MM.1S (cell line): ENCODE measurements at regions not wholly inside any gene's neighbourhood (a gene's known extent, or its start where the extent isn't known, plus 50 kb on each side); places are given as distances from the start of the nearest gene placed in this dataset.

ENCODE experiments used
- DNase-seq: peaks from one replicate; pipeline ENCODE4 v3.0.0-alpha.2; 2015
- H2AFZ ChIP-seq: fragments of 300-600 bp; sonication (generic); 2 replicates; pipeline ENCODE4 v1.6.0; 2016; ENCODE audit warnings: antibody characterized with exemption, low read length
- H3F3A ChIP-seq: fragments of 300-600 bp; sonication (generic); 2 replicates; pipeline ENCODE4 v1.6.1; 2016; ENCODE audit warnings: mild to moderate bottlenecking, antibody characterized with exemption, low read length, moderate library complexity, mixed read lengths; ENCODE audit not compliant: insufficient read depth
- H3K27ac ChIP-seq: fragments of 300-600 bp; sonication (generic); 2 replicates; pipeline ENCODE4 v1.5.1; 2016; ENCODE audit warnings: mild to moderate bottlenecking, low read length
- H3K27me3 ChIP-seq: fragments of 300-600 bp; sonication (generic); replicated peaks from 2 replicates; pipeline ENCODE4 v1.6.0; 2016; ENCODE audit warnings: low read length; ENCODE audit not compliant: insufficient read depth
- H3K36me3 ChIP-seq: fragments of 300-600 bp; sonication (generic); replicated peaks from 2 replicates; pipeline ENCODE4 v1.6.1; 2016; ENCODE audit warnings: mild to moderate bottlenecking, low read length, mixed read lengths; ENCODE audit not compliant: insufficient read depth
- H3K4me1 ChIP-seq: fragments of 300-600 bp; sonication (generic); 2 replicates; pipeline ENCODE4 v1.6.1; 2016; ENCODE audit warnings: low read length, mixed read lengths
- H3K4me2 ChIP-seq: fragments of 300-600 bp; sonication (generic); 2 replicates; pipeline ENCODE4 v1.6.0; 2016; ENCODE audit warnings: low read depth, low read length
- H3K4me3 ChIP-seq: fragments of 300-600 bp; sonication (generic); 2 replicates; pipeline ENCODE4 v1.5.1; 2016; ENCODE audit warnings: low read length, mixed read lengths
- H3K79me2 ChIP-seq: fragments of 300-600 bp; sonication (generic); 2 replicates; pipeline ENCODE4 v1.6.1; 2016; ENCODE audit warnings: mixed run types, low read length, mixed read lengths
- H3K9ac ChIP-seq: fragments of 300-600 bp; sonication (generic); 2 replicates; pipeline ENCODE4 v1.6.1; 2016; ENCODE audit warnings: low read length, mixed read lengths
- H3K9me2 ChIP-seq: fragments of 300-600 bp; sonication (generic); replicated peaks from 2 replicates; pipeline ENCODE4 v1.6.1; 2016; ENCODE audit warnings: mild to moderate bottlenecking, low read length, mixed read lengths; ENCODE audit not compliant: insufficient read depth
- H3K9me3 ChIP-seq: fragments of 300-600 bp; sonication (generic); replicated peaks from 2 replicates; pipeline ENCODE4 v1.6.1; 2016; ENCODE audit warnings: mild to moderate bottlenecking, low read length, mixed read lengths; ENCODE audit not compliant: insufficient read depth
- H4K20me1 ChIP-seq: fragments of 300-600 bp; sonication (generic); 2 replicates; pipeline ENCODE4 v1.6.1; 2016; ENCODE audit warnings: mild to moderate bottlenecking, low read length, moderate library complexity, mixed read lengths; ENCODE audit not compliant: insufficient read depth
- CTCF ChIP-seq: fragments of 300-600 bp; sonication (generic); IDR thresholded peaks from 2 replicates; pipeline ENCODE4 v1.5.1; 2016; ENCODE audit warnings: antibody characterized with exemption, low read length, mixed read lengths
- EZH2 ChIP-seq: fragments of 300-600 bp; sonication (generic); optimal IDR thresholded peaks from 2 replicates; pipeline ENCODE3; 2017; ENCODE audit warnings: low read depth, mild to moderate bottlenecking, antibody characterized with exemption, low read length, mixed read lengths
- EZH2phosphoT487 ChIP-seq: fragments of 300-600 bp; sonication (generic); IDR thresholded peaks from 2 replicates; pipeline ENCODE4 v1.6.1; 2018; ENCODE audit warnings: antibody characterized with exemption, low read length

- TF ChIP-seq CTCF (no peak), EZH2 (no peak), EZH2phosphoT487 (no peak)
- Histone ChIP-seq H3K4me3 (no peak overlapping the region), H3F3A (no peaks in the 10 kb centered on the region), H3K79me2 (no peaks in the 10 kb centered on the region), H2AFZ (no peak overlapping the region), H3K36me3 (no peaks in the 10 kb centered on the region), H3K9ac (no peak overlapping the region), H4K20me1 (no peaks in the 10 kb centered on the region), H3K27ac (no peak overlapping the region), H3K9me2 (no peaks in the 10 kb centered on the region), H3K27me3 (no peaks in the 10 kb centered on the region), H3K4me1 (no peaks in the 10 kb centered on the region), H3K9me3 (no peaks in the 10 kb centered on the region), H3K4me2 (no peak overlapping the region)
- DNase-seq: no peak
These were observed 359.5 kb downstream of the HACE1 start for GRCh38 chr6:104500265-104500664.

- H3K27ac ChIP-seq: no peak overlapping the region
- DNase-seq: no peak
- no peak for TF ChIP-seq EZH2
- TF ChIP-seq EZH2phosphoT487: no peak
- no peak for TF ChIP-seq CTCF
- H3K9me2 ChIP-seq: no peaks in the 10 kb centered on the region
- H3F3A ChIP-seq: no peaks in the 10 kb centered on the region
- H3K4me1 ChIP-seq: no peaks in the 10 kb centered on the region
- H3K79me2 ChIP-seq: no peaks in the 10 kb centered on the region
- no peak overlapping the region for H3K4me3 ChIP-seq
- H3K4me2 ChIP-seq: no peak overlapping the region
- no peaks in the 10 kb centered on the region for H3K9me3 ChIP-seq
- H3K36me3 ChIP-seq: no peaks in the 10 kb centered on the region
- H3K27me3 ChIP-seq: no peaks in the 10 kb centered on the region
- no peak overlapping the region for H3K9ac ChIP-seq
- no peak overlapping the region for H2AFZ ChIP-seq
- H4K20me1 ChIP-seq: no peaks in the 10 kb centered on the region
These were observed 373.7 kb downstream of the HACE1 start for GRCh38 chr6:104486035-104486434.

- DNase-seq: no peak
- Histone ChIP-seq H2AFZ (no peak overlapping the region), H3K9me2 (no peaks in the 10 kb centered on the region)
These were observed 375.1 kb downstream of the HACE1 start for GRCh38 chr6:104484626-104485025.

More at GRCh38 chr6:104484626-104485025, 375.1 kb downstream of the HACE1 start:
- no peaks in the 10 kb centered on the region for H3K4me1 ChIP-seq
- no peaks in the 10 kb centered on the region for H3F3A ChIP-seq
- no peak for TF ChIP-seq CTCF
- no peak for TF ChIP-seq EZH2phosphoT487
- H3K9ac ChIP-seq: no peak overlapping the region
- no peaks in the 10 kb centered on the region for H3K79me2 ChIP-seq
- H3K27ac ChIP-seq: no peak overlapping the region
- H3K36me3 ChIP-seq: no peaks in the 10 kb centered on the region
- no peaks in the 10 kb centered on the region for H4K20me1 ChIP-seq
- H3K9me3 ChIP-seq: no peaks in the 10 kb centered on the region
- H3K4me2 ChIP-seq: no peak overlapping the region
- no peak overlapping the region for H3K4me3 ChIP-seq
- no peaks in the 10 kb centered on the region for H3K27me3 ChIP-seq
